ENCODE measurements at regions not wholly inside any gene's neighbourhood (a gene's known extent, or its start where the extent isn't known, plus 50 kb on each side); places are given as distances from the start of the nearest gene placed in this dataset.

DNA sequence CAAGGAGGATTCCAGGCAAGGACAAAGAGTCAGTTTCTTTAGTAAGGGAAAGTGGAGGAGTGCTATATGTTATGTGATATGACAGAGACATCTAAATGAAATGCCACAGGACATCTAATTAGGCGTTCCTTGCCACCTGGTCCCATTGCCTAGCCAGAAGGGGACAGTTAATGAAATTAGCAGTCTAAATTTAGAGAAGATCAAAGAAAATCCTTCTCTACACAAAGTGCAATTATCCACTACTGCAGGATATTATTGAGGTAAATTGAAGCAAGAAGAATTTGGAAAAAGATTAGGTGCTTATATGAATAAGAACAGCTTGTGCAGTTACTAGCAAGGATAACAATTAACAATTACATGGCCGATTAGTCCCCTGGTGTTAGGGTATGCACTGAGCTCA is 495.3 kb upstream of the NMUR2 start:
- TF ChIP-seq, protein P1, sequence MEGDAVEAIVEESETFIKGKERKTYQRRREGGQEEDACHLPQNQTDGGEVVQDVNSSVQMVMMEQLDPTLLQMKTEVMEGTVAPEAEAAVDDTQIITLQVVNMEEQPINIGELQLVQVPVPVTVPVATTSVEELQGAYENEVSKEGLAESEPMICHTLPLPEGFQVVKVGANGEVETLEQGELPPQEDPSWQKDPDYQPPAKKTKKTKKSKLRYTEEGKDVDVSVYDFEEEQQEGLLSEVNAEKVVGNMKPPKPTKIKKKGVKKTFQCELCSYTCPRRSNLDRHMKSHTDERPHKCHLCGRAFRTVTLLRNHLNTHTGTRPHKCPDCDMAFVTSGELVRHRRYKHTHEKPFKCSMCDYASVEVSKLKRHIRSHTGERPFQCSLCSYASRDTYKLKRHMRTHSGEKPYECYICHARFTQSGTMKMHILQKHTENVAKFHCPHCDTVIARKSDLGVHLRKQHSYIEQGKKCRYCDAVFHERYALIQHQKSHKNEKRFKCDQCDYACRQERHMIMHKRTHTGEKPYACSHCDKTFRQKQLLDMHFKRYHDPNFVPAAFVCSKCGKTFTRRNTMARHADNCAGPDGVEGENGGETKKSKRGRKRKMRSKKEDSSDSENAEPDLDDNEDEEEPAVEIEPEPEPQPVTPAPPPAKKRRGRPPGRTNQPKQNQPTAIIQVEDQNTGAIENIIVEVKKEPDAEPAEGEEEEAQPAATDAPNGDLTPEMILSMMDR (IDR thresholded peaks at IDR 0.05; ENCODE audit: low read depth, low read length) = no peak
- ChIA-PET POLR2A (no interaction called here), CTCF (no interaction called here)
- Histone ChIP-seq H3K4me3 (ENCODE audit: low read depth, low read length) (no peak overlapping the region), H3K9me3 (ENCODE audit: control insufficient read depth, insufficient read depth, low read length) (peaks cover 9% of the 10 kb centered on the region; the same call in 1 of the 2 replicates), H3K27ac (ENCODE audit: low read depth, low read length) (no peak overlapping the region), H3K27me3 (ENCODE audit: control insufficient read depth, insufficient read depth, low read length) (no peaks in the 10 kb centered on the region)
- no peak for DNase-seq (ENCODE audit: low read depth, low spot score)

DNA sequence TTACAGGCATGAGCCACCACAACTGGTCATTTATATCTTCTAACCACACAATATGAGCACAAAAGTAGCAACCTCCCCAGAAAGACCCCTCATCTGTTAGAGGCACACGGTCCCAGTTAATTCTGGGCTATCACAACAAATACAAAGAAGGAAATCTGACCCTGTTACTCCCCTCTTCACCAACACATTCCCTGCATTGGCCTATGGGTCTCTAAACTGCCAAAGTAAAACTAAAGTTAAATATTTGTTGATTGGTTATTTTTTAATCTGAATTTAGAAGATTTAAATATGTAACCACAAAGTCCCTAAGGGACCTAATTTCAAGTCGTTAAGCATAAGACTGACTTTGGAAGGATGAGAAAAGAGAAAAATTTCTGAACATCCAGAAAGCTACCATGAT is 496.7 kb upstream of the NMUR2 start:
- CTCF ChIA-PET = no interaction called here
- TF ChIP-seq, protein P1 (IDR thresholded peaks at IDR 0.05; ENCODE audit: low read depth, low read length) = no peak
- Histone ChIP-seq H3K4me3 (ENCODE audit: low read depth, low read length) (no peak overlapping the region), H3K9me3 (ENCODE audit: control insufficient read depth, insufficient read depth, low read length) (peaks cover 6% of the 10 kb centered on the region; the same call in 1 of the 2 replicates), H3K27me3 (ENCODE audit: control insufficient read depth, insufficient read depth, low read length) (no peaks in the 10 kb centered on the region), H3K27ac (ENCODE audit: low read depth, low read length) (no peak overlapping the region)
- DNase-seq (ENCODE audit: low read depth, low spot score) = no peak
- POLR2A ChIA-PET = no interaction called here

DNA sequence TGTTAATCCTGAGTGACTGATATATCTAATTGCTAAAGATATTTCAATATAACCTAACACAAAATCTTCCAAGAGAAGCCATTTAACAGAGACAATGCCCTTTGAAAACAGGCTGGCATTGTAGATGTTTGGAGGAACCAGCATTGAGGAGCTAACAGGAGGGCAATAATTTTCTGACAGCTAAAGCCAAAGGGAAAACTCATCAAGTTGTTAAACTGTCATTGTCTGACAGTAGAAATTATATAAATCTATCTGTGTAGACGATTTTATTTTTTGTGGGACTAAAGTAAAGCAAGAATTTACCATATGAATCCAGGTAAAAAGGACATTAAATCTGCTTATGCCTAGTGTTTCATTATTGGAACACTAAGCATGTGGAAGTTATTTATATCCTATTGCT is 500.2 kb upstream of the NMUR2 start:
- Histone ChIP-seq H3K9me3 (ENCODE audit: control insufficient read depth, insufficient read depth, low read length) (peaks cover 7% of the 10 kb centered on the region; the same call in 1 of the 2 replicates), H3K4me3 (ENCODE audit: low read depth, low read length) (no peak overlapping the region), H3K27me3 (ENCODE audit: control insufficient read depth, insufficient read depth, low read length) (no peaks in the 10 kb centered on the region), H3K27ac (ENCODE audit: low read depth, low read length) (no peak overlapping the region)
- ChIA-PET CTCF (no interaction called here), POLR2A (no interaction called here)
- TF ChIP-seq, protein P1 (IDR thresholded peaks at IDR 0.05; ENCODE audit: low read depth, low read length) = no peak
- no peak for DNase-seq (ENCODE audit: low read depth, low spot score)

DNA sequence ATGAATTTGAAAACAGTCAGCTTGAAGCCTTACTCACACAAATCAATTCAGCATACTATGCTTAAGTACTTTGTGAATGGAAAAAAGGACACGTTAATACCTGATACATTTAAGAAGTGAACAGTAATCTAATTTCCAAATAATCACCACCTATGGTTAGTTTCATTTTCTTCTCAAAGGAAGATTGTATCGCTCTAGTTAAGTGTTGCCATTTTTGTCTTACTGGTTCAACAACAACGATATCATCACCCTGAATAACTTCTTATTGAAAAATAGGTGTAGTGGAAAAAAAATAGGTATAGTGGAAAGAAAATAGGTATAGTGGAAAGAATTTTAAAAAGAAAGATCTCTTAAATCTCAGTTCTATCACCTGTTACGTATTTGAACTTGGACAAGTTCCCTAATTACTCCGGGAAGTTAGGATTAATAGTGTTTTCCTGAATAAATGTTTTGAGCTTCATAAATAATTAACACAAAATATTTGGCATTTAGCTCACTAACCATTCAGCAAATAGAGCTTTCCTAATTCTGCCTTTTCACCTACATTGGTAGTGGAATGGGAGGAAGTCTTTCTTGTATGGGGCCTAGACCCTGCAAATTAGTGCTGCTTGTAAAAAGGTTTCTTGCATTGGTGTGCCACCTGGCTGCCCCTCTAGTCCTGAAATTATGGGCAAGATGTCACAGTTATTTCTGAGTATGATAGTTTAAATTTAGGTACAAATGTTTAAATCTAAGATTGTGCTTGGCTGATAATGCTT is 502.6 kb upstream of the NMUR2 start:
- TF ChIP-seq, protein P1 (IDR thresholded peaks at IDR 0.05; ENCODE audit: low read depth, low read length) = no peak
- Histone ChIP-seq H3K9me3 (ENCODE audit: control insufficient read depth, insufficient read depth, low read length) (peaks cover 10% of the 10 kb centered on the region; the same call in 1 of the 2 replicates), H3K27ac (ENCODE audit: low read depth, low read length) (no peak overlapping the region), H3K4me3 (ENCODE audit: low read depth, low read length) (no peak overlapping the region), H3K27me3 (ENCODE audit: control insufficient read depth, insufficient read depth, low read length) (no peaks in the 10 kb centered on the region)
- POLR2A ChIA-PET = no interaction called here
- DNase-seq (ENCODE audit: low read depth, low spot score) = no peak
- CTCF ChIA-PET = no interaction called here

DNA sequence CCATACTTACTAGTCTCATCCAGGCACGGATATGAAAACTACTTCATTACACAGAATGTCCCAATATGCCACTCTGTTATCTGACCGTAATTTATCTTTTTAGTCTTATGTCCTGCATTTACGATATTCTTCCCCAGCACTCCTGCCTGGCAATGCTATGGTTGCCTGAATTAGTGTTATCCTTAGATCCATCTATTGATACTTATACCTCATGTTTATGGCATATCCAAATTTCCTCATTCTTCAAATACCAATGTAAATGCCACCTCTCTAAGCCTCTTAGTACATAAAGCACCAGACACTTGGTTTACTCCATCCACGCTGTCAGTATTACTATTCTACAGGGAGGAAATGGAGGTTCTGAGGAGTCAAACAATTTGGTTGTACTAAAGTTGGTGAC is 507.8 kb upstream of the NMUR2 start:
- Histone ChIP-seq H3K27me3 (ENCODE audit: control insufficient read depth, insufficient read depth, low read length) (no peaks in the 10 kb centered on the region), H3K4me3 (ENCODE audit: low read depth, low read length) (no peak overlapping the region), H3K9me3 (ENCODE audit: control insufficient read depth, insufficient read depth, low read length) (peaks cover 6% of the 10 kb centered on the region; the same call in 1 of the 2 replicates), H3K27ac (ENCODE audit: low read depth, low read length) (no peak overlapping the region)
- ChIA-PET CTCF (no interaction called here), POLR2A (no interaction called here)
- TF ChIP-seq, protein P1 (IDR thresholded peaks at IDR 0.05; ENCODE audit: low read depth, low read length) = no peak
- DNase-seq (ENCODE audit: low read depth, low spot score) = no peak
